NCI-H1092 treated with DMSO at 0.1 percent for 48 hours (cell line): ENCODE measurements at regions not wholly inside any gene's neighbourhood (a gene's known extent, or its start where the extent isn't known, plus 50 kb on each side); places are given as distances from the start of the nearest gene placed in this dataset.

Source experiments
- DNase-seq: peaks from one replicate; lab custom pipeline; 2025; lab: John Stamatoyannopoulos, UW

DNA sequence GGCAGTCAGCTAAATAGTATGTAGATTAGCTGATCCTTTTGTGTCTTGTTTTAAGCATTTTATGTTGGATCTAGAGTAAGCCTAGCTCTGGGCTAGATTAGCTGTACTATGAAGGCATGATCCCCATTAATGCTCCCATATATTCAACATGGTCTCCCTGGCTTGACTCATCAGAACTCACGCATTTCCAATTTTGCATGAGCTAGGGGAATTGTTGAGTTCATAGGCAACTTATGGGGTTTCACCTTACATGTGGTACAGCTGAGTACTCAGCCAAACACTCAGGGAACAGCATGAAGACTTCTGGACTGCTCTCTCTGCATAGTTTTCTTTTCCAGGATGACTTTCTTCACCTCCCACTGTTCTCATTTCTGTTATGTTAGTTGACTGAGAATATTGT, 248.2 kb downstream of the TMX3 start:
- no peak for DNase-seq

DNA sequence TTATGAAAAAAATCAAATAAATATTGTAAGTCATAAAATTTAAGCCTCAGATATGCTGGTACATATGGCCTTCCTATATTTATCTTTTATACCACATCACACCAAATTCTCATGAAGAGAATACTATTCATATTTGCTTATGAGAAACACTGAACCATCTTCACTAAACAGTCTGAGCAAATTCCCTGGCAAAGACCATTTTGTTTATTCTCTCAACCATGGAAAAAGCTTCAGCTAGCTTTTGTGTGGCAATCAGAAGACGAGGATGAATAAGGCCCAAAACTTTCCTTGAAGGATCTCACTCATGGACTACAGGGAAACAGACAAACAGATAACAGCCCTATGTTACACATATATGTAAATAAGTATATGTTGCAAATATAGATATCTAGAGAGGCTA, 252.1 kb downstream of the TMX3 start:
- no peak for DNase-seq

DNA sequence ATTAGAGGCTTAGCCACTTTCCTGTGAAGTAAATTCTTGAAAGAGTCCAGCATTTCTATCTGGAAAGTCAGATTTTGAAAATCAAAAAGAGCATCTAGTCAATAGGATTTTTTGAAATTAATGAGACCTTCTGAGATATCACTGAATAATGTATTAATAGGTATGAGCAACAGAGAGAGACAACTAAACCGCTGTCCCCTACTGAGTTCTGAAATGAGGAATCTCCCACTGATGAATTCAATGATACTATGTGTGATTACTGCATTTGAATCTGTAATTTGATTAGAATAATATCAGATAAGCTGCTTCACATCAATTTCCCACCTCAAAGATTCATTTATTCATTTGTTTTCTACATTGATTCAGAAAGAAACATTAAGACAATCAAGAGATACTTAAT, 252.8 kb downstream of the TMX3 start:
- DNase-seq = no peak

DNA sequence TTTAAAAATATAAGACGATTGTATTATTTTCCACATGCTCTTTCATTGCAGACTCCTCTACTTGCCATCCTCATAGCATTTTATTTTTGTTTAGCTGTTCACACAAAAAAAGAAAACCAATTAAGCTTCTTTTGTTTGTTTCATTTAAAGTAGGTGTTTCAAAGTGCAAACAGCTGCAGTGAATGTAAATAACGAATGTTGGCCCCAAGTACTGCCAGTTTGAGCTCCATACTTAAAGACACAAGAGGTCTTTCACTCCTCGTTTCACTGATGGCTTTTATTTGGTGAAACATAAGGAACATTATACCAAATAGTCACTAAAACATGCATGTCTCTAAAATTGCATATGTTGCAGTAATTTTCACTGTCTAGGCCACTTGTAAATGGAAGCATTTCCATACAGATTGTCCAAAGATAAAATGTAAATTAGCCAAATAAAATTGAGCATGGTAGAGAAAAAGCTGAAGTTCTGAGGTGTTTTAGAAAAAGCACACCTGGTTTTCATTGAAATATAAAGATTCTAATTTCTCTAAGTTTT, 253.4 kb downstream of the TMX3 start:
- DNase-seq = no peak

DNA sequence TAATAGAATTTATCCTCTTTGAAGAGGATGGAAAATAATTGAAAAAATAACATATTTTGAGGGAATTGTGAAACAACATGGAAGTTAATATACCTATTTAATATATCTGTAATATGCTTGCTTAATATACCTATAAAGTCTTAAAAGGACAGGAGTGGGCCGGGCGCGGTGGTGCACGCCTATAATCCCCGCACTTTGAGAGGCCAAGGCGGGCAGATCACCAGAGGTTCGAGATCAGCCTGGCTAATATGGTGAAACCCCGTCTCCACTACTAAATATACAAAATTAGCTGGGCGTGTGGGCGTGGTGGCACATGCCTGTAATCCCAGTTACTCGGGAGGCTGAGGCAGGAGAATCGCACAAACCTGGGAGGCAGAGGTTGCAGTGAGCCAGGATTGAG, 254.9 kb downstream of the TMX3 start:
- no peak for DNase-seq

DNA sequence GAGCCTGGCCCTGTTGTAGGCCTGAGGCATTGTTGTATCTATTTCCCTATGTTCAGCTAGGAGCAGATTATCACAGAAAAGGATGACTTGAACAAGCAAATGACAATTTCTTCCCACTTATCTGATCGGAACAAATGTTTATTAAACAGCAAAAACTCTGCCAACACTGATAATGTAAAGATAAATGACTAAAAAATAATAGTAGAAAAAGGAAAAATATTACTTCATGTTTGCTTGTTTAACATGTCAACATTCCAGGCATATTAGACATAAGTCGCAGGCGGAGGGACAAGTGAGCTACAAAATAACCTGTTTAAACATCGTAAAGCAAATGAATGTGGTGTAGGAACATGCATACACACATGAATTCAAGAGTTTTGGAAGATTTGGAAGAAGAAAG, 257.9 kb downstream of the TMX3 start:
- no peak for DNase-seq

DNA sequence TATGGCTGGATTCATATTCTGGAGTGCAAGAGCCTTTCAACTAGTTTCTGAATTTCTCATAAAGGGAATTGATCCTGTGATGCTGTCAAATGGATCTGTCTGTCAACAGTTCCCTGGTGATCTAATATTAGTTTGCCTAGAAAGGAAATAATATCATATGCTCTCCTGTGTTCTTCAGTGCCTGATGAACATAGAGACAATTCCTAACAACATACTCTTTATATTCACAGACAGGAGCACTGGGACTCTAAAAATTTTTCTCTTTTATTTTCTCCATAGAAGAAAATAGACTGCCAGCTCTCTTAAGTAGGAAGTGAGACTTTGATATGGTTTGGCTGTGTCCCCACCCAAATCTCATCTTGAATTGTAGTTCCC, 259.7 kb downstream of the TMX3 start:
- no peak for DNase-seq

DNA sequence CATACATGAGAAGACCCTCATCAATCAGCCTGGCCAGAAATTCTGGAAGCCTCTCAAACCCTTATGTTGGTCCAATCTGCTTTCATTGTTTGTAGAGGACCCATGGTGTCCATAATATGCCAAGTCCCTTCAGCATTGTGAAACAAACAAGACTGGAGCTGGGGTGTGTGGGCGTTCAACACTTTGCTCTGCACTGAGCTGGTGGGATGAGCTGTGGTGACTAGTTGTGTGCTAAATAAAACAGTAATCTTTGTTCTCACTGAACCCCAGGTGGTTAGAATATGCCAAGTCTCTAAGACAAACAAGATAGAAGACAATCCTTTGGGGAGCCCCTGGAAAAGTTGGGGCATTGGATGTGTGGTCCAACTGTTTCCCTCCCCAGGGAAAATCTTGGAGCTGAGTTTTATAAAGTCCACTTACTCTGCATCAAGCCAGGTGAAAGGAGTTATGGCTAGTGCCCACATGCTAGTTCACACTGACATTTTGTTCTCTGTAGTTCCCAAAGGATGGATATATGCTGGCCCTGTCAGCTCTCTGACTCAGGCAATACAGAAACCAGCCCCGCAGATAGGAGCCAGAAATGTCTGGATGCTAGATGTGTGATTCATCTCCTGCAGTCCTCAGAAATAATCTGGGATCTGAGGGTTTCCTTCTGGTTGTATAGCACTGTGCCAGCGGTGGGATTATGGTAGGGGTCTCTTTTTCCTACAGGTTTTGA, 260.2 kb downstream of the TMX3 start:
- no peak for DNase-seq

DNA sequence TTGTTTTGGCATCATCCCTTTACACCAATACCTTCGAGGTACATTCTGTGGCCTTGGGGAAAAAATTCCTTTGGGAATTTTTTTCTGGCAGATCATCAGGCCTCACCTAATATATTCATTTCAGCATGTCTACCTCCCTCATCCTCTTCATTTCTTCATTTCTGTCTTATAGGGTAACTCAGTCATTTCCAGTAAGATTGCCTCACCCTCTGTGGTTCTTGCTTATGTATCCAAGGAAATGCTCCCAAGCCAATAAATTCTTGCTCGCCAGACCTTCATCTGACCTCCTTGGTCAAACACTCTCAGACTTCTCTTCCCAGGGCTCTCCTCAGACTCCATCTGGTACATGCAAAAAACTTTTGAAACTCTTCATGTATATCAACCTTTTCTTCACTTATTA, 265.6 kb downstream of the TMX3 start:
- no peak for DNase-seq

DNA sequence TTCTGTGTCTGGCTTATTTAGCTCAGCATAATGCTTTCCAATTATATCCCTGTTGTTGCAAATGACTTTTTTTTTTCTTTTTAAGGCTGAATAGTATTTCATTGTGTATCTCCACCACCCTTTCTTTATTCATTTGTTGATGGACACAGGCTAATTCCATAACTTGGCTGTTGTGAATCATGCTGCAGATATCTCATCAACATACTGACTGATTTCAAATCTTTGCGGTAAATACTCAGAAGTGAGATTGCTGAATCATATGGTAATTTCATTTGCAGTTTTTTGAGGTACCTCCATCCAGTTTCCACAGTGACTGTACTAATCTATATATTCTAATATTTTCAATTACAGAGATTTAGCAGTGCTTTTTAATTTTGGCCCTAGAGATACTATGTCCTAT, 266.2 kb downstream of the TMX3 start:
- no peak for DNase-seq

DNA sequence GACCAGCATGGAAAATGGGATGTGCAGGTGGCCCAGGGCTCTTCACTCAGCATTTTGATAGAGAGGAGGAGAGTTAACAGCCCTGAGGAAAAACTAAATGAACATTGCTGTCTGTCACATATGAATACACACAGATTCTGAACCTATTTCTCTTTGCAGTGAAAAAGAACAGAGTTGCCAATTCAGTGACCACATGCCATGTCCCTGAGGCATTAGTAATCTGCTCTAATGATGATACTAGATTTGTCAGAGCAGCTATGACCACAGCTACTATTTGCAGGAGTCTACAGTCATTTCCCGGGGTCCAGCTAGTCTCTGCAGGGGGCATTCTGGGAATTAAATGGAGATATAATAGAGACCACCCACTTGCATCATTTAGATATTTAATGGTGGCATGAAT, 267.6 kb downstream of the TMX3 start:
- no peak for DNase-seq

DNA sequence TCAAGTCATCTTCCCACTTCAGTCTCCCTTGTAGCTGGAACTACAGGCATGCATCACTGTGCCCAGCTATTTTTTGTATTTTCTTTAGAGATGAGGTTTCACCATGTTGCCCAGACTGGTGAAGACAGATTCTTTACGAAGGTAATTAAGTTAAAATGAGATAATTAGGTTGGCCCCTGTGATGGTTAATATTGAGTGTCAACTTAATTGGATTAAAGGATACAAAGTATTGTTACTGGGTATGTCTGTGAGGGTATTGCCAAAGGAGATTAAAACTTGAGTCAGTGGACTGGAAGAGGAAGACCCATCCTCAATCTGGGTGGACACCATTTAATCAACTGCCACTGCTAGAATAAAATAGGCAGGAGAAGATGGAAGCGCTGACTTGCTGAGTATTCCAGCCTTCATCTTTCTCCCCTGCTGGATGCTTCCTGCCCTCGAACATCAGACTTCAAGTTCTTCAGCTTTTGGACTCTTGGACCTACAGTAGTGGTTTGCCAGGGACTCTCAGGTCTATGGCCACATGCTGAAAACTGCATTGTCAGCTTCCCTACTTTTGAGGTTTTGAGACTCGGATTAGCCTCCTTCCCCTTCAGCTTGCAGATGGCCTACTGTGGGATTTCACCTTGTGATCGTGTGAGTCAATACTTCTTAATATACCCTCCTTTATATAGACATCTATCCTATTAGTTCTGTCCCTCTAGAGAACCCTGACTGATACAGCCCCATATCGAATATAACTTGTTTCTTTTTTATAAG, 269.1 kb downstream of the TMX3 start:
- no peak for DNase-seq

DNA sequence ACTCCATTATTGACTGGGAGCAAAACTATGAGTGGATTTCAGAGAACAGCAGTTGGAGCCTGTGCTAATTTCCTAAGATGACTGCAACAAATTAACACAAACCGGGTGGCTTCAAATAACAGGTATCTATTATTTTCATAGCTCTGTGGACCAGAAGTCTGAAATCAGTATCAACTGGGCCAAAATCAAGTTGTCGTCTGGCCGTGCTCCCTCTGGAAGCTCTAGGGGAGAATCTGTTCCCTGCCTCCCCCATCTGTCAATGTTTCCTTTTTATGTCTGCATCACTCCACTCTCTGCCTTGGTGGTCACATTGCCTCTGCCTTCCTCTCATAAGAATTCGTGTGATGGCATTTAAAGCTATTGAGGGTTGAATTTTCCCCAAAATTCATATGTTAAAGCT, 269.8 kb downstream of the TMX3 start:
- no peak for DNase-seq

DNA sequence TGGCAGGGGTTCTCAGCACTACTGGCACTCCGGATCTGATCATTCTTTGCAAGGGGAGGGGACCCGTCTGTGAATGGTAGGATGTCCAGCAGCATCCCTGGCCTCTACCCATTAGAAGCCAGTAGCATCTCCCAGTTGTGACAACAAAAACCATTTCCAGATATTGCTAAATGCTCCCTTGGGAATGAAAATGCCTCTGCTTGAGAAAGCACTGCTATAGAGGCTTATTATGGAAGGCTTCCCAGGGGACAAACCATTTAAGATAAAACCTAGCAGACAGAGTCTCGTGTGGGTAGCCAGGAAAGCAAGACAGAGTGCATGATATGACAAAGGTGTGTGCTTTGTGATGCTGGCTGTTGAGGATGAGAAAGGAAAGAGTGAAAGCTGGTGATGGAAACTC, 273.7 kb downstream of the TMX3 start:
- no peak for DNase-seq

DNA sequence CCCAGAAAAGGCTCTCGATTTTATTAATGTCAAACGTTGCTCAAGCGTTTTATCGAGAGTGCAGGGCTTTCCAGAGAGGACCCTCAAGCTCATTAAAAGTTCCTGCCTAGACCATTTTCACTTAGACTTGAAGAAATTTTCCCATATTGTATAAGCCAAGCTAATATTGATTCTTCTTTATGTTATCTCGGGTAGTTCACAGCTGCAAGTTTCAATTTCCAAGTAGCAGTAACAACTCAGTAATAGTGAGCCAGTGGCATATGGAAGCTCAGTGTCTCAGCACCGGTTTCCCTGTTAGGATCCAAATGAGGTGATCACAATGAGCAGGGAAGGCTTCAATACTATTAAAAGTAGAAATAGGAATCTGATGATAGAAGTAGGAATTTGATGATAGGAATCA, 274.5 kb downstream of the TMX3 start:
- no peak for DNase-seq

DNA sequence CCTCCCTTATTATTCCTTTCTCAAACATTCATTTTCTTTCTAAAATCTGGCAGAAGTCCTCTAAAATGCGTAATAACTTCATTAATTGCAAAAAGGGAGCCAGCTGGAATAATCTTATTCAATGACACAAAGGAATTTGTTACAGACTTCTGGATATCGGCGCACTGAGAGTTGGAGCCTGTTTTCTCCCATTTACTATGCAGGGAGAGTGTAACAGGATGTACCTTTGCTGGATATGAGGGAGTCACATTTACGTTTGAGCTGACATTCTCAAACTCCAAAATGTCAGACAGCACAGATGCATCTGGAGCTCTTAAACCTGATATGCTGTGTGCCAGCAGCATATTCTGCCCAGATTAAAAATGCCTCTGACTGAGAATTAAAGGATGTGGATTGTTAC, 275.3 kb downstream of the TMX3 start:
- DNase-seq = no peak

DNA sequence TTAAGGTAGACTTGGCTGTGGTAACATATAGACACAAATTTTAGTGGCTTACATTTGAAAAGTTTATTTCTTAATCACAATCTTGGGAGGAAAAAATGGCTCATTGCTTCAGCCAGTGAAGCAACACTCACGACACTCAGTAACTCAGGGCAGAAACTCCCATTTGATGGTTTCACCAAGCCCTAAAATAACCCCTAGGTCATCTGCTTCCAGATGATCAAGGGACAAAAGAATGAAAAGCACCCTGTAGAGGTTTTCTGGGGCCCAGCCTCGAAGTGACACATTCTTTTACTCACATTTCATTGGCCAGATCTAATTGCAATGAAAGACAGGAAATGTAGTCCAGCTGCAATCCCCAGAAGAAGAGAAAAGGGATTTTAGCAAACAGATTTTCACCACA, 275.9 kb downstream of the TMX3 start:
- DNase-seq = no peak

DNA sequence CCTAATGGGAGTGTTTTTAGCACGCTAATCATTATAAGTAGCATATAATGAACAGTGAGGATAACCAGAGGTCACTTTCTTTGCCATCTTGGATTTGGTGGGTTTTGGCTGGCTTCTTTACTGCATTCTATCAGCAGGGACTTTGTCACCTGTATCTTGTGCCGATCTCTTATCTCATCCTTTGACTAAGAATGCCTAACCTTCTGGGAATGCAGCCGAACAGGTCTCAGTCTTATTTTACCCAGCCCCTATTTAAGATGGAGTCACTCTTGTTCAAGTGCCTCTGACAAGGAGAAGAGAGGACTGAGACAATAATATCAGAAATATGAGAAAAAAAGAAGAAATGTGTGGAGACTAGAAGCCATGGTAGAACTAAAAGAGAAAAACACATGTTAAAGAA, 276.4 kb downstream of the TMX3 start:
- DNase-seq = no peak

DNA sequence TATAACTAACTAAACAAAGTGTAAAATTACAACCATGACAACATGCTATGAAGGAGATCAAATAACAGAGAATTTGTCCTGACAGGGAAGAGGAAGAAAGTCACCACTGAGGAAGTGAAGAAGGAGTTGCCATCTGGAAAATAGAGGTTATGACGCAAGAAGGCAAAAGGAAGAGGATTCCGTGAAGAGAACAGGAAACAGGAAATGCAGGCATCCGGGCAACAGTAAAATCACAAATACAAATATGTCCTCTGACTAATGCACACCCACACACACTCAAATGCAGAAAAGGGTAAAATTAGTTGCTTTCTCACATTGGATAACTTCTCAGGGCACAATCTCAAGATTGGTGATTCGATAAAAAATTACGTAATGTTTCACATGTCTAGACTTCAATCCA, 278.4 kb downstream of the TMX3 start:
- DNase-seq = no peak

DNA sequence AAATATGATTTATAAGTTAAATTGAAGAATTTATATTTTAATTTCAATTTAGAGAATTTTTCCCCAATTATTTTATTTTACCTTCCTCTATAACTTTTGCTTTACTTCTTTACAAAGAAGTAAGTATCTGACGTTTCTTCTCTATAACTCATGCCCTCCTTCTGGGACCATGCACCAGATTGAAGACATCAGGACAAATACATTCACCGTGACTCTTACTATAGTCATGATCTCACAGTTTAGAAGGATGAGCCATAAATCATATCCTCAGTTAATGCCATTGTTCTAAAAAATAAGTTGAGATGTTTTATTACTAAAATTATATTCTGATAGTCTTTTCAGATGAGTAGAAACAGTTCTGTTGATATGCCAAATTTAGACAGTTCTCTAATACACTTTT, 279.3 kb downstream of the TMX3 start:
- no peak for DNase-seq

DNA sequence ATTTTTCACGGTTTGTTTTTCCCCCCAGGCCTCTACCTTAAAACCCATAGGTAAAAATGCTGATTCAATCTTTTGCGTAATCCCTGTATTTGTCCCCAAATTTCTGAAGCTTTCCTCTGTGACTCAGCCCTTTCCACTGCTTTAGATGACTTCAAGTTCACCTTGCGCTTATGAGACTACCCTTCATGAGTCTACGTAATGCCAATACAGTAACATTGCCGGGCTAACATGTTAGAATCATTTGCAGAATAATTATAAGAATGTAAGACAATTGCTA, 283.0 kb downstream of the TMX3 start:
- no peak for DNase-seq

DNA sequence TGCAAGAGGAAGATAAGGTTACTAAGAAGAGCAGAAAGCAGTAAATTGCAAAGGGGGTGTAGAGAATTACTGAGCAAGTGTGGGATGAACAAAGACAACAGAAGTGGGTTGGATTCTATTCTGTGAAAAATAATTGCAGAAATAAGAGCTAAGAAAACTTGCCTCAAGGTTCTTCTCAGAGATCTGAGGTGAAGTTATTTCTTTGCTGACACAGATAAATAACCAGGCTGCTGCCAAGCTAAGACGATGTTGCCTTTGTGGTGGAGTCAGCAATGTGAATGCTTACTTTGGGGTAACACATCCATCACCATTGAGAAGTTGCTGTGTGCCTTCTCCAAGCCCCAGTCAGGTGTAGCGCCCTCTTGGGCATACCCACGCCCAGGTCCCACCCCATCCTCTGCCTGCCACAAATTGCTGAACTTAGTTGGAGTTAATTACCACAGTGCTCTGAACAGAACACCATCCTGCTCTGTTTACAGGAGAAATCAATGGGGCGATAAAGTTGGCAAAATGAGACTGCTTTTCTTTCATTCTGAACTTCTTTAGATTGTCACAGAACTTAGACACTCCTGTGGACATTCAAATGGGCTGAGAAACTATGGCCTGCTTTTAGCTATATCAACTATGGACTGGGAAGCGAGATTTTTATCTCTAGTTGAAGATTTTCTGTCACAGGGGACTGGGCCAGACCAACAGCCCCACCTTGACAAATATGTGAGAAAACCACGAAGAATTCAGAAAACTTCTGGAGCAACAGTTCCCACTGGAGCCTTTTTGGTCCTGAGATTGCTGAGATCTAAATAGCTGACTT, 283.6 kb downstream of the TMX3 start:
- no peak for DNase-seq

DNA sequence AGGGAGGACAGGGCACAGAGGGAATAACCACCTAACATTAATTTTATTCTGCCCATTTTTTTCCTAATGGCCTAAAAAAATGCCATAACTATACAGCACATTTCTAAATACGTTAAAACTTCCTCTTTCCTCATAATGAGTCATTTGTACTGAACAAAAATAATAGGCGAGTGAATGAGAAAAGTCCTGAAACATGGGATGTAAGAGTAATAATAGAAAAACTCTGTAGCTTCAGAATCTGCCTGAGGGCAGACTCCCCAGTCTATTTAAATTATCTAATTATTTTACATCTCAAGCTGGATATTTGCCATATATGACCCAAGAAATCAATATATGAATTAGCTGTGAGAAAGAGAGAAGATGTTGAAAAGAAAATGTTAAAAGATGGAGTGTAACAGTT, 285.1 kb downstream of the TMX3 start:
- no peak for DNase-seq
